Keratinocyte (primary cell): ENCODE measurements at regions not wholly inside any gene's neighbourhood (a gene's known extent, or its start where the extent isn't known, plus 50 kb on each side); places are given as distances from the start of the nearest gene placed in this dataset.

Source experiments
- DNase-seq: peaks from one replicate; pipeline ENCODE4 v3.0.0-alpha.2; 2011; ENCODE audit warnings: low read depth, missing footprints, low spot score
- FAIRE-seq: peaks from 2 replicates; lab custom pipeline; 2011; peaks lifted over from hg19 to GRCh38; lab: Jason Lieb, UNC
- H2AFZ ChIP-seq: 2 replicates; pipeline ENCODE4 v1.6.0; 2012; ENCODE audit warnings: low read length, control low read depth, inconsistent platforms; ENCODE audit not compliant: control insufficient read depth
- H3K27ac ChIP-seq: 2 replicates; pipeline ENCODE4 v1.5.1; 2011; ENCODE audit warnings: low read length; ENCODE audit not compliant: control insufficient read depth, insufficient read depth
- H3K27me3 ChIP-seq: 3 replicates; pipeline ENCODE4 v1.6.0; 2011; ENCODE audit warnings: low read length; ENCODE audit not compliant: control insufficient read depth, insufficient read depth; ENCODE audit errors: extremely low read depth
- H3K36me3 ChIP-seq, 2 experiments: 2 replicates in 1 of 2; 3 replicates in 1 of 2; pipeline ENCODE4 v1.5.1; 2011; ENCODE audit warnings: low read length in 2 of 2, mild to moderate bottlenecking in 1 of 2; ENCODE audit not compliant: control insufficient read depth in 2 of 2, insufficient read depth in 2 of 2; ENCODE audit errors: extremely low read depth in 1 of 2
- H3K4me1 ChIP-seq: 3 replicates; pipeline ENCODE4 v1.5.1; 2011; ENCODE audit warnings: low read length; ENCODE audit not compliant: control insufficient read depth, insufficient read depth; ENCODE audit errors: extremely low read depth
- H3K4me2 ChIP-seq: 3 replicates; pipeline ENCODE4 v1.6.0; 2011; ENCODE audit warnings: low read depth, low read length; ENCODE audit not compliant: control insufficient read depth, insufficient read depth; ENCODE audit errors: extremely low read depth
- H3K4me3 ChIP-seq, 3 experiments: fragments of 200-600 bp in 1 of 3; sonication (generic) in 1 of 3; 2 replicates in 2 of 3; 3 replicates in 1 of 3; pipeline ENCODE4 v1.5.1; 2011 to 2016; ENCODE audit warnings: low read length in 3 of 3, mild to moderate bottlenecking in 3 of 3, control low read depth in 2 of 3, inconsistent platforms in 1 of 3, low read depth in 1 of 3, mixed read lengths in 1 of 3, mixed run types in 1 of 3, moderate library complexity in 1 of 3; ENCODE audit not compliant: control insufficient read depth in 2 of 3, insufficient read depth in 2 of 3; ENCODE audit errors: extremely low read depth in 1 of 3
- H3K79me2 ChIP-seq: 2 replicates; pipeline ENCODE4 v1.6.0; 2012; ENCODE audit warnings: low read length; ENCODE audit not compliant: control insufficient read depth, insufficient read depth
- H3K9ac ChIP-seq: 3 replicates; pipeline ENCODE4 v1.6.0; 2011; ENCODE audit warnings: low read length; ENCODE audit not compliant: control insufficient read depth, insufficient read depth; ENCODE audit errors: extremely low read depth
- H3K9me1 ChIP-seq: 3 replicates; pipeline ENCODE4 v1.6.0; 2011; ENCODE audit warnings: low read length; ENCODE audit not compliant: control insufficient read depth, insufficient read depth; ENCODE audit errors: extremely low read depth
- H3K9me3 ChIP-seq: 2 replicates; pipeline ENCODE4 v1.5.1; 2012; ENCODE audit warnings: low read depth, low read length; ENCODE audit not compliant: control insufficient read depth
- H4K20me1 ChIP-seq: 3 replicates; pipeline ENCODE4 v1.6.0; 2011; ENCODE audit warnings: low read length; ENCODE audit not compliant: control insufficient read depth, insufficient read depth; ENCODE audit errors: extremely low read depth
- CTCF ChIP-seq, 3 experiments: IDR thresholded peaks in 1 of 3; conservative IDR thresholded peaks in 1 of 3; optimal IDR thresholded peaks in 1 of 3; 2 replicates in 2 of 3; 3 replicates in 1 of 3; pipeline versions ENCODE3 to v1.5.1; 2011; ENCODE audit warnings: low read length in 3 of 3, mild to moderate bottlenecking in 3 of 3, moderate library complexity in 2 of 3, control low read depth in 1 of 3, inconsistent platforms in 1 of 3; ENCODE audit not compliant: insufficient read depth in 2 of 3; ENCODE audit errors: extremely low read depth in 1 of 3
- EZH2 ChIP-seq: IDR thresholded peaks from one replicate; pipeline ENCODE4 v1.6.1; 2012; ENCODE audit warnings: inconsistent platforms, mild to moderate bottlenecking, low read length, moderate library complexity
- dilution Hi-C: fragments of 300-500 bp; cut with MboI; formaldehyde crosslinking; loops from one replicate; pipeline ENCODE4 v1.7.0; 2020; ENCODE audit warnings: low sequenced_read_pairs; ENCODE audit not compliant: extremely low pct_ligation_motif_present

DNA sequence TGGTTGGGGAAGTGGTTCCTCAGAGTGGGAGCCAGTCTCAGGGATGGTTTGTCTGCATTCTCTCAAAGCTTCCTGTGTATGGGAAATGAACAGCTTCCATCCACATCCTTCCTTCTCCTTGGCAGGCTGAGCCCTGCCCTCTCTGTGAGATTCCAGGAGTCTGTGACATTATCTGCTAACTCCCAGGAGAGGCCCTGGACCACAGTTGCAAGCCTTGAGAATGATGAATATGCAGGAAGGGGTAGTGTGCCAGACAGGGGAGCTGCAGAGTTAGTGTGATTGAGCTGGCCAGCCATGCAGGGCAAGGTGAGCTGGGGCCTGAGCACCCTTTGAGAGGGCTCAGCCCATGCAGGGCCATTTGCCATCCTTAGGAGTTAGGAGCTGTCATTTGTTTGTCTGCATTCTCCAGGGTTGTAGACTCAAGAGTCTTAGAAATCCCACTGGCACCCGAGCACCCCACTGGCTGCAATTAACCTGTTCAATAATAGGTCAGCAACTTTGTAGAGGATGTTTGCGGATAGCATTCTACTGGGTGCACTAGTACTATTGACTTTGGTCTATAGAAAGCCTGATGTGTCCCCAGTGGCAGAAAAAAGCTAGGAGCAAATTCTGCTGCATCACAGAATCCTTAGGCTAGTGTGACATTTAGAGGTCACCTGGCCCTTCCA is 299.0 kb upstream of the CADM1 start:
- Histone ChIP-seq H3K36me3 (no peaks in the 10 kb centered on the region), H2AFZ (no peak overlapping the region), H3K9me3 (no peaks in the 10 kb centered on the region), H3K4me3 (no peak overlapping the region), H3K27me3 (no peaks in the 10 kb centered on the region), H3K79me2 (no peaks in the 10 kb centered on the region), H3K4me2 (no peak overlapping the region), H3K4me1 (no peaks in the 10 kb centered on the region), H3K9me1 (no peaks in the 10 kb centered on the region), H3K27ac (no peak overlapping the region), H4K20me1 (no peaks in the 10 kb centered on the region), H3K9ac (no peak overlapping the region)
- no peak for TF ChIP-seq EZH2
- no peak for TF ChIP-seq CTCF (optimal IDR thresholded peaks at IDR 0.05 in 1 of 3, IDR thresholded peaks at IDR 0.05 in 1 of 3, conservative IDR thresholded peaks at IDR 0.05 in 1 of 3; ENCODE audit: extremely low read depth in 1 of 3, insufficient read depth in 2 of 3, low read length in 3 of 3)
- FAIRE-seq (no peak), DNase-seq (no peak)
- dilution Hi-C loops = no loop called here

GRCh38 chr11:115802641-115803040 is 298.4 kb upstream of the CADM1 start:
- dilution Hi-C loops = no loop called here

More at GRCh38 chr11:115802641-115803040, 298.4 kb upstream of the CADM1 start:
- Histone ChIP-seq H3K36me3 (no peaks in the 10 kb centered on the region), H3K9me3 (no peaks in the 10 kb centered on the region), H3K4me2 (no peak overlapping the region), H4K20me1 (no peaks in the 10 kb centered on the region), H3K27me3 (no peaks in the 10 kb centered on the region), H3K79me2 (no peaks in the 10 kb centered on the region), H3K4me1 (no peaks in the 10 kb centered on the region), H3K9ac (no peak overlapping the region), H3K9me1 (no peaks in the 10 kb centered on the region), H2AFZ (no peak overlapping the region), H3K4me3 (no peak overlapping the region), H3K27ac (no peak overlapping the region)
- FAIRE-seq = no peak
- DNase-seq = no peak
- TF ChIP-seq EZH2 = no peak
- TF ChIP-seq CTCF (optimal IDR thresholded peaks at IDR 0.05 in 1 of 3, IDR thresholded peaks at IDR 0.05 in 1 of 3, conservative IDR thresholded peaks at IDR 0.05 in 1 of 3; ENCODE audit: extremely low read depth in 1 of 3, insufficient read depth in 2 of 3, low read length in 3 of 3) = no peak
